Panc1 (cell line): ENCODE measurements at regions not wholly inside any gene's neighbourhood (a gene's known extent, or its start where the extent isn't known, plus 50 kb on each side); places are given as distances from the start of the nearest gene placed in this dataset.

Experiments
- ATAC-seq: fragments of 200-7000 bp; cut with Tn5 transposase; 2 replicates; pipeline ENCODE4 v1.9.1; 2020; ENCODE audit warnings: mild to moderate bottlenecking, moderate library complexity
- BruUV-seq: library from RNA; stranded (reverse); fragments of 400-500 nt; replicated peaks from 2 replicates; lab custom pipeline; 2021; lab: Mats Ljungman, UMichigan
- CTCF ChIA-PET: fragments of 300-600 bp; sonication (Branson Sonifier 250); formaldehyde crosslinking; loops from one replicate; lab custom pipeline; 2022; ENCODE audit warnings: antibody characterized with exemption; lab: Charles Lee
- POLR2A ChIA-PET: fragments of 300-600 bp; sonication (Branson Sonifier 250); formaldehyde crosslinking; loops from one replicate; lab custom pipeline; 2022; ENCODE audit warnings: antibody characterized with exemption; lab: Charles Lee
- DNase-seq: peaks from one replicate; pipeline ENCODE4 v3.0.0-alpha.2; 2010; ENCODE audit warnings: low read depth, low spot score
- H3K27ac ChIP-seq: 2 replicates; pipeline ENCODE4 v1.5.1; 2011; ENCODE audit warnings: mild to moderate bottlenecking, low read length, inconsistent platforms
- H3K27me3 ChIP-seq: fragments of 200-500 bp; sonication (Bioruptor generic); 2 replicates; pipeline ENCODE4 v1.6.0; 2014; ENCODE audit warnings: low read length, inconsistent platforms; ENCODE audit not compliant: control insufficient read depth, insufficient read depth
- H3K36me3 ChIP-seq: fragments of 200-500 bp; sonication (Bioruptor generic); 2 replicates; pipeline ENCODE4 v1.5.1; 2014; ENCODE audit warnings: inconsistent platforms, mild to moderate bottlenecking, low read length, moderate library complexity; ENCODE audit not compliant: control insufficient read depth, insufficient read depth
- H3K4me1 ChIP-seq: 2 replicates; pipeline ENCODE4 v1.5.1; 2011; ENCODE audit warnings: inconsistent platforms, mild to moderate bottlenecking, low read length, moderate library complexity; ENCODE audit not compliant: control insufficient read depth, insufficient read depth
- H3K4me3 ChIP-seq, 2 experiments: 2 replicates each; pipeline ENCODE4 v1.5.1; 2011 to 2012; ENCODE audit warnings: low read depth in 2 of 2, low read length in 2 of 2, mild to moderate bottlenecking in 2 of 2, inconsistent platforms in 1 of 2, moderate library complexity in 1 of 2
- H3K9me3 ChIP-seq: fragments of 200-500 bp; sonication (Bioruptor generic); 2 replicates; pipeline ENCODE4 v1.5.1; 2014; ENCODE audit warnings: low read depth, mild to moderate bottlenecking, inconsistent platforms, low read length, moderate library complexity; ENCODE audit not compliant: control insufficient read depth, insufficient read depth
- POLR2AphosphoS5 ChIP-seq: IDR thresholded peaks from 2 replicates; pipeline ENCODE4 v1.6.1; 2012; ENCODE audit warnings: mild to moderate bottlenecking, low read depth, low read length, moderate library complexity
- SIN3A ChIP-seq: IDR thresholded peaks from 2 replicates; pipeline ENCODE4 v1.6.1; 2012; ENCODE audit warnings: low read depth, mild to moderate bottlenecking, low read length, moderate library complexity, borderline replicate concordance; ENCODE audit not compliant: insufficient read depth
- TCF7L2 ChIP-seq: IDR thresholded peaks from 2 replicates; pipeline ENCODE4 v1.6.1; 2011; ENCODE audit warnings: mild to moderate bottlenecking, low read depth, low read length, inconsistent platforms
- in situ Hi-C: cut with HindIII; loops from 2 replicates; pipeline ENCODE4 v1.10.0; 2016; ENCODE audit warnings: low sequenced_read_pairs, low pct_unique_long_range_greater_than_20kb
- intact Hi-C: fragments of 100-400 bp; cut with micrococcal nuclease; formaldehyde crosslinking; loops from one replicate; pipeline ENCODE4 v1.10.0; 2022; ENCODE audit not compliant: unreplicated experiment
- TF ChIP-seq, protein P1 (sequence below), 2 experiments: IDR thresholded peaks; 2 replicates each; pipeline ENCODE4 v1.6.1; 2011 to 2012; ENCODE audit warnings: low read depth in 2 of 2, control low read depth in 1 of 2, low read length in 1 of 2, mild to moderate bottlenecking in 1 of 2, moderate library complexity in 1 of 2; ENCODE audit not compliant: insufficient read depth in 1 of 2
- TF ChIP-seq, protein P2 (sequence below): fragments of 450-650 bp; IDR thresholded peaks from 2 replicates; pipeline ENCODE4 v1.5.1; 2017; ENCODE audit warnings: mild to moderate bottlenecking

DNA sequence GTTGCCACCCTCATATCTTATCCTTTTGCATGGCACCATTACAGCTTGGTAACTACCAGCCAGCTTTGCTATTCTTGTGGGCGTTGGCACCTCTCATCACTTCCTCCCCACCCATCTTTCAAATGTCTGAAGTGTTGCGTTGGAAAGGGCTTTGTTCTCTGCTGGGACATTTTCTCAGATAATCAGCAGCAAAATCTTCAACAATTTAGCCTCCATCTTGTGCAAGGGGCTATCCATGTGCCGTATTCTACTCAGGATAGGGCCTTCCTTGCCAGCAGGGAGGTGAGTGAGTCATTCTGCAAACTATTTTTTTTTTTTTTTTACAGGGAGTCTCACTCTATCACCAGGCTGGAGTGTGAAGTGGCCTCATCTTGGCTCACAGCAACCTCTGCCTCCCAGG is 62.1 kb upstream of the NUDT12 start:
- ChIA-PET CTCF (no interaction called here), POLR2A (no interaction called here)
- H3K4me1 ChIP-seq: no peaks in the 10 kb centered on the region
- no peaks in the 10 kb centered on the region for H3K9me3 ChIP-seq
- no TSS peak for BruUV-seq
- intact Hi-C loops (no loop called here), in situ Hi-C loops (no loop called here)
- H3K36me3 ChIP-seq: no peaks in the 10 kb centered on the region
- no peak overlapping the region for H3K4me3 ChIP-seq
- DNase-seq (no peak), ATAC-seq (no peak)
- TF ChIP-seq, protein P1, sequence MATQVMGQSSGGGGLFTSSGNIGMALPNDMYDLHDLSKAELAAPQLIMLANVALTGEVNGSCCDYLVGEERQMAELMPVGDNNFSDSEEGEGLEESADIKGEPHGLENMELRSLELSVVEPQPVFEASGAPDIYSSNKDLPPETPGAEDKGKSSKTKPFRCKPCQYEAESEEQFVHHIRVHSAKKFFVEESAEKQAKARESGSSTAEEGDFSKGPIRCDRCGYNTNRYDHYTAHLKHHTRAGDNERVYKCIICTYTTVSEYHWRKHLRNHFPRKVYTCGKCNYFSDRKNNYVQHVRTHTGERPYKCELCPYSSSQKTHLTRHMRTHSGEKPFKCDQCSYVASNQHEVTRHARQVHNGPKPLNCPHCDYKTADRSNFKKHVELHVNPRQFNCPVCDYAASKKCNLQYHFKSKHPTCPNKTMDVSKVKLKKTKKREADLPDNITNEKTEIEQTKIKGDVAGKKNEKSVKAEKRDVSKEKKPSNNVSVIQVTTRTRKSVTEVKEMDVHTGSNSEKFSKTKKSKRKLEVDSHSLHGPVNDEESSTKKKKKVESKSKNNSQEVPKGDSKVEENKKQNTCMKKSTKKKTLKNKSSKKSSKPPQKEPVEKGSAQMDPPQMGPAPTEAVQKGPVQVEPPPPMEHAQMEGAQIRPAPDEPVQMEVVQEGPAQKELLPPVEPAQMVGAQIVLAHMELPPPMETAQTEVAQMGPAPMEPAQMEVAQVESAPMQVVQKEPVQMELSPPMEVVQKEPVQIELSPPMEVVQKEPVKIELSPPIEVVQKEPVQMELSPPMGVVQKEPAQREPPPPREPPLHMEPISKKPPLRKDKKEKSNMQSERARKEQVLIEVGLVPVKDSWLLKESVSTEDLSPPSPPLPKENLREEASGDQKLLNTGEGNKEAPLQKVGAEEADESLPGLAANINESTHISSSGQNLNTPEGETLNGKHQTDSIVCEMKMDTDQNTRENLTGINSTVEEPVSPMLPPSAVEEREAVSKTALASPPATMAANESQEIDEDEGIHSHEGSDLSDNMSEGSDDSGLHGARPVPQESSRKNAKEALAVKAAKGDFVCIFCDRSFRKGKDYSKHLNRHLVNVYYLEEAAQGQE (IDR thresholded peaks at IDR 0.05; ENCODE audit: insufficient read depth in 1 of 2, low read depth in 2 of 2, low read length in 1 of 2): no peak
- TF ChIP-seq, protein P2, sequence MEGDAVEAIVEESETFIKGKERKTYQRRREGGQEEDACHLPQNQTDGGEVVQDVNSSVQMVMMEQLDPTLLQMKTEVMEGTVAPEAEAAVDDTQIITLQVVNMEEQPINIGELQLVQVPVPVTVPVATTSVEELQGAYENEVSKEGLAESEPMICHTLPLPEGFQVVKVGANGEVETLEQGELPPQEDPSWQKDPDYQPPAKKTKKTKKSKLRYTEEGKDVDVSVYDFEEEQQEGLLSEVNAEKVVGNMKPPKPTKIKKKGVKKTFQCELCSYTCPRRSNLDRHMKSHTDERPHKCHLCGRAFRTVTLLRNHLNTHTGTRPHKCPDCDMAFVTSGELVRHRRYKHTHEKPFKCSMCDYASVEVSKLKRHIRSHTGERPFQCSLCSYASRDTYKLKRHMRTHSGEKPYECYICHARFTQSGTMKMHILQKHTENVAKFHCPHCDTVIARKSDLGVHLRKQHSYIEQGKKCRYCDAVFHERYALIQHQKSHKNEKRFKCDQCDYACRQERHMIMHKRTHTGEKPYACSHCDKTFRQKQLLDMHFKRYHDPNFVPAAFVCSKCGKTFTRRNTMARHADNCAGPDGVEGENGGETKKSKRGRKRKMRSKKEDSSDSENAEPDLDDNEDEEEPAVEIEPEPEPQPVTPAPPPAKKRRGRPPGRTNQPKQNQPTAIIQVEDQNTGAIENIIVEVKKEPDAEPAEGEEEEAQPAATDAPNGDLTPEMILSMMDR: no peak
- TF ChIP-seq POLR2AphosphoS5 (no peak), SIN3A (no peak), TCF7L2 (no peak)
- no peaks in the 10 kb centered on the region for H3K27me3 ChIP-seq
- no peak overlapping the region for H3K27ac ChIP-seq

DNA sequence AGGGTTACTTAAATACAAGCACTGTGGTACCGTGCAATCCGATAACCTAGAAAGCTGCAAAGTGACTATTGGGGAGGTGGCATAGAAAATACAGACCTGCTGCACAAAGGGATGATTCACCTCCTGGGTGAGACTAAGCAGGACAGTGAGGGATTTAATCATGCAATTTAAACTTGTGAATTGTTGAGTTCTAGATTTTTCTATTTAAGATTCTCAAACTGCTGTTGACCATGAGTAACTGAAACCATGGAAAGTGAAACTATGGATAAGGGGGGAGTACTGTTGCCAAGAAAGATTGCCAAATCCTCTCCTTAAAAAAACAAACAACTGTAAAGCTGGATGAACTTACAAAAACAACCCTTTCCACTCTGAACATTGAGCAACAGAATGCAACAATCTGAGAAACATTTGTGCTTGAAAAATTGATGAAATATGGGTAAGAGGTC is 61.5 kb upstream of the NUDT12 start:
- Histone ChIP-seq H3K27ac (no peak overlapping the region), H3K4me3 (no peak overlapping the region), H3K27me3 (no peaks in the 10 kb centered on the region), H3K9me3 (no peaks in the 10 kb centered on the region), H3K36me3 (no peaks in the 10 kb centered on the region), H3K4me1 (no peaks in the 10 kb centered on the region)
- DNase-seq (no peak), ATAC-seq (no peak)
- TF ChIP-seq SIN3A (no peak), TCF7L2 (no peak), POLR2AphosphoS5 (no peak)
- TF ChIP-seq, protein P1 (IDR thresholded peaks at IDR 0.05; ENCODE audit: insufficient read depth in 1 of 2, low read depth in 2 of 2, low read length in 1 of 2): no peak
- TF ChIP-seq, protein P2: no peak
- in situ Hi-C loops: no loop called here
- ChIA-PET POLR2A (no interaction called here), CTCF (no interaction called here)
- BruUV-seq: no TSS peak
- intact Hi-C loops: no loop called here
